H1 (cell line): ENCODE measurements at regions not wholly inside any gene's neighbourhood (a gene's known extent, or its start where the extent isn't known, plus 50 kb on each side); places are given as distances from the start of the nearest gene placed in this dataset.

Experiments
- CTCF ChIA-PET: fragments of 300-600 bp; sonication (Branson Sonifier 250); formaldehyde crosslinking; loops from one replicate; lab custom pipeline; 2021; ENCODE audit not compliant: partially characterized antibody; lab: Charles Lee
- POLR2A ChIA-PET: fragments of 300-600 bp; sonication (Branson Sonifier 250); formaldehyde crosslinking; loops from one replicate; lab custom pipeline; 2021; ENCODE audit warnings: inconsistent platforms; ENCODE audit not compliant: partially characterized antibody; lab: Charles Lee
- DNase-seq, 2 experiments: peaks; one replicate each; pipeline versions ENCODE4 v3.0.0 to v3.0.0-alpha.2; 2010 to 2022; ENCODE audit warnings: low spot score in 2 of 2, low read depth in 1 of 2, mixed read lengths in 1 of 2
- FAIRE-seq: peaks from 2 replicates; lab custom pipeline; 2011; peaks lifted over from hg19 to GRCh38; lab: Jason Lieb, UNC
- H2AFZ ChIP-seq: 2 replicates; pipeline ENCODE4 v1.8.1; 2012; ENCODE audit warnings: low read length, inconsistent platforms
- H2AK5ac ChIP-seq: 2 replicates; pipeline ENCODE4 v1.6.1; 2013; ENCODE audit warnings: low read depth, low read length
- H2BK120ac ChIP-seq: replicated peaks from 2 replicates; pipeline ENCODE3; 2013; ENCODE audit warnings: low read depth, low read length, inconsistent platforms
- H2BK12ac ChIP-seq: 2 replicates; pipeline ENCODE4 v1.6.1; 2013; ENCODE audit warnings: low read depth, low read length
- H2BK15ac ChIP-seq: 2 replicates; pipeline ENCODE4 v1.6.1; 2013; ENCODE audit warnings: low read length
- H2BK20ac ChIP-seq: 2 replicates; pipeline ENCODE4 v1.6.1; 2013; ENCODE audit warnings: low read length
- H2BK5ac ChIP-seq: 2 replicates; pipeline ENCODE4 v1.6.1; 2013; ENCODE audit warnings: low read depth, low read length
- H3K14ac ChIP-seq: 2 replicates; pipeline ENCODE4 v1.6.1; 2013; ENCODE audit warnings: inconsistent platforms; ENCODE audit not compliant: insufficient read length
- H3K18ac ChIP-seq: 2 replicates; pipeline ENCODE4 v1.6.1; 2013; ENCODE audit warnings: low read length; ENCODE audit errors: extremely low read depth
- H3K23ac ChIP-seq: 2 replicates; pipeline ENCODE4 v1.6.1; 2013; ENCODE audit warnings: inconsistent platforms; ENCODE audit not compliant: insufficient read length
- H3K23me2 ChIP-seq: 2 replicates; pipeline ENCODE4 v1.6.1; 2013; ENCODE audit warnings: low read depth, low read length
- H3K27ac ChIP-seq: 2 replicates; pipeline ENCODE4 v1.6.1; 2011; ENCODE audit warnings: low read depth, low read length, inconsistent platforms
- H3K27me3 ChIP-seq, 4 experiments: replicated peaks in 1 of 4; 1 replicate in 1 of 4; 2 replicates in 3 of 4; pipeline versions ENCODE4 v1.6.1 to v1.8.1; 2011 to 2013; ENCODE audit warnings: low read length in 3 of 4, mild to moderate bottlenecking in 3 of 4, inconsistent platforms in 2 of 4, mixed read lengths in 2 of 4, moderate library complexity in 1 of 4; ENCODE audit not compliant: control insufficient read depth in 3 of 4, insufficient read depth in 3 of 4; ENCODE audit errors: extremely low read depth in 1 of 4
- H3K36me3 ChIP-seq, 4 experiments: 2 replicates each; pipeline versions ENCODE4 v1.6.1 to v1.8.1; 2011 to 2013; ENCODE audit warnings: mild to moderate bottlenecking in 4 of 4, low read length in 3 of 4, moderate library complexity in 2 of 4, control low read depth in 1 of 4, inconsistent platforms in 1 of 4; ENCODE audit not compliant: insufficient read depth in 4 of 4, control insufficient read depth in 2 of 4
- H3K4ac ChIP-seq: replicated peaks from 2 replicates; pipeline ENCODE3; 2013; ENCODE audit warnings: low read length, low read depth, mixed read lengths, inconsistent platforms; ENCODE audit not compliant: insufficient read length
- H3K4me1 ChIP-seq, 4 experiments: replicated peaks in 1 of 4; 1 replicate in 1 of 4; 2 replicates in 3 of 4; pipeline versions ENCODE4 v1.6.1 to v1.8.1; 2011 to 2013; ENCODE audit warnings: low read length in 3 of 4, inconsistent platforms in 2 of 4, mixed read lengths in 1 of 4; ENCODE audit not compliant: insufficient read depth in 4 of 4, control insufficient read depth in 3 of 4
- H3K4me2 ChIP-seq, 2 experiments: 2 replicates each; pipeline versions ENCODE4 v1.6.1 to v1.8.1; 2011 to 2013; ENCODE audit warnings: low read depth in 2 of 2, low read length in 2 of 2, control low read depth in 1 of 2, inconsistent platforms in 1 of 2, mild to moderate bottlenecking in 1 of 2; ENCODE audit not compliant: insufficient read depth in 1 of 2
- H3K4me3 ChIP-seq, 4 experiments: fragments of 200-600, 300-600 bp in 1 of 4; sonication (generic), shearing (Covaris generic), sonication (Bioruptor Twin) in 1 of 4; 2 replicates each; pipeline versions ENCODE4 v1.5.1 to v1.8.1; 2011 to 2016; ENCODE audit warnings: low read length in 4 of 4, low read depth in 3 of 4, control low read depth in 2 of 4, inconsistent platforms in 2 of 4, mild to moderate bottlenecking in 2 of 4, mixed read lengths in 1 of 4, moderate library complexity in 1 of 4; ENCODE audit not compliant: insufficient read depth in 2 of 4; ENCODE audit errors: extremely low read depth in 1 of 4
- H3K56ac ChIP-seq: replicated peaks from 2 replicates; pipeline ENCODE3; 2013; ENCODE audit warnings: low read depth, mild to moderate bottlenecking, mixed read lengths, low read length, inconsistent platforms; ENCODE audit not compliant: insufficient read length
- H3K79me1 ChIP-seq: 2 replicates; pipeline ENCODE4 v1.6.1; 2013; ENCODE audit warnings: low read depth, low read length, control low read depth
- H3K79me2 ChIP-seq, 2 experiments: 2 replicates each; pipeline versions ENCODE4 v1.6.1 to v1.8.1; 2012 to 2013; ENCODE audit warnings: low read length in 2 of 2, mild to moderate bottlenecking in 2 of 2, inconsistent platforms in 1 of 2; ENCODE audit not compliant: insufficient read depth in 2 of 2, control insufficient read depth in 1 of 2
- H3K9ac ChIP-seq, 4 experiments: replicated peaks in 1 of 4; 1 replicate in 1 of 4; 2 replicates in 3 of 4; pipeline versions ENCODE4 v1.6.1 to v1.8.1; 2011 to 2013; ENCODE audit warnings: low read depth in 3 of 4, low read length in 3 of 4, control low read depth in 2 of 4, mild to moderate bottlenecking in 2 of 4, moderate library complexity in 2 of 4, inconsistent platforms in 1 of 4; ENCODE audit errors: extremely low read depth in 1 of 4
- H3K9me3 ChIP-seq, 2 experiments: 2 replicates each; pipeline versions ENCODE4 v1.6.1 to v1.8.1; 2012 to 2013; ENCODE audit warnings: mild to moderate bottlenecking in 2 of 2, moderate library complexity in 2 of 2, control low read depth in 1 of 2, inconsistent platforms in 1 of 2, low read depth in 1 of 2, low read length in 1 of 2, mixed read lengths in 1 of 2; ENCODE audit not compliant: insufficient read depth in 2 of 2
- H4K20me1 ChIP-seq, 2 experiments: replicated peaks in 1 of 2; 2 replicates each; pipeline versions ENCODE3 to v1.8.1; 2011 to 2013; ENCODE audit warnings: inconsistent platforms in 2 of 2, low read length in 2 of 2, mild to moderate bottlenecking in 1 of 2; ENCODE audit not compliant: insufficient read depth in 2 of 2, control insufficient read depth in 1 of 2
- H4K5ac ChIP-seq: 2 replicates; pipeline ENCODE4 v1.6.1; 2013; ENCODE audit warnings: low read length, low read depth, mixed read lengths, inconsistent platforms; ENCODE audit not compliant: insufficient read length
- H4K8ac ChIP-seq: 2 replicates; pipeline ENCODE4 v1.8.0; 2013; ENCODE audit warnings: mild to moderate bottlenecking, moderate library complexity, low read length, inconsistent platforms; ENCODE audit not compliant: insufficient read depth; ENCODE audit errors: extremely low read depth
- H4K91ac ChIP-seq: replicated peaks from 2 replicates; pipeline ENCODE3; 2013; ENCODE audit warnings: low read length, mixed read lengths, inconsistent platforms; ENCODE audit not compliant: insufficient read length
- RAD21 ChIP-seq, 2 experiments: IDR thresholded peaks in 1 of 2; conservative IDR thresholded peaks in 1 of 2; 2 replicates each; pipeline ENCODE4 v1.6.1; 2011; ENCODE audit warnings: low read depth in 2 of 2, low read length in 2 of 2, improper control_type of control experiment in 1 of 2, inconsistent platforms in 1 of 2, mild to moderate bottlenecking in 1 of 2, moderate library complexity in 1 of 2
- SP4 ChIP-seq: IDR thresholded peaks from 2 replicates; pipeline ENCODE4 v1.6.1; 2012; ENCODE audit warnings: low read length, inconsistent platforms
- WGBS, 2 experiments: shearing (Covaris generic) in 1 of 2; methylation state at CpG; one replicate each; pipeline versions ENCODE4 v1.1.6 to v1.1.7; 2013 to 2015; ENCODE audit warnings: low lambda C conversion rate in 2 of 2, mixed read lengths in 2 of 2, inconsistent platforms in 1 of 2, low coverage in 1 of 2, missing lambda C conversion rate in 1 of 2; ENCODE audit not compliant: insufficient replicate concordance in 2 of 2, insufficient coverage in 1 of 2, insufficient read length in 1 of 2; ENCODE audit errors: extremely low coverage in 1 of 2, missing lambda C conversion rate in 1 of 2; 5-methylcytosine and 5-hydroxymethylcytosine counted together

- WGBS, 2 experiments, result 80% methylated on average over 1 of the region's 1 CpG; no CpG with 5 or more reads in 1 of the 2 experiments
- no peak overlapping the region for H4K5ac ChIP-seq
- H3K27ac ChIP-seq, result no peak overlapping the region
- H4K91ac ChIP-seq, result no peak overlapping the region
- no peak overlapping the region for H3K4me2 ChIP-seq
- no peaks in the 10 kb centered on the region for H3K23me2 ChIP-seq
- CTCF ChIA-PET, result interaction anchor here (1.1 to 1.2 kb wide), 3 partner anchors 113 to 121 kb away, joined by 3 read pairs; no protein-coding TSS in a partner anchor
- no peaks in the 10 kb centered on the region for H3K36me3 ChIP-seq
- DNase-seq (no peak), FAIRE-seq (no peak)
- H2BK15ac ChIP-seq, result no peak overlapping the region
- no peak overlapping the region for H2AFZ ChIP-seq
- H3K14ac ChIP-seq, result no peak overlapping the region
- H2BK20ac ChIP-seq, result no peak overlapping the region
- no peak overlapping the region for H3K4ac ChIP-seq
- H4K8ac ChIP-seq, result no peak overlapping the region
- no peak overlapping the region for H2BK12ac ChIP-seq
- H3K9me3 ChIP-seq, result peaks cover 0 to 3% of the 10 kb centered on the region in 2 experiments; a peak in 1 of 4 replicates
- H2AK5ac ChIP-seq, result no peak overlapping the region
- POLR2A ChIA-PET, result no interaction called here
- no peak overlapping the region for H2BK5ac ChIP-seq
- H2BK120ac ChIP-seq, result no peak overlapping the region
- no peaks in the 10 kb centered on the region for H3K79me1 ChIP-seq
- TF ChIP-seq SP4 (no peak), RAD21 (IDR thresholded peaks at IDR 0.05 in 1 of 2, conservative IDR thresholded peaks at IDR 0.05 in 1 of 2; ENCODE audit: low read depth in 2 of 2, low read length in 2 of 2) (peak in 1 of 2 experiments; percentile 7; a peak in 1 of 4 replicates)
- H3K18ac ChIP-seq, result no peak overlapping the region
- no peak overlapping the region for H3K4me3 ChIP-seq
- H3K79me2 ChIP-seq, result no peaks in the 10 kb centered on the region
- no peak overlapping the region for H3K56ac ChIP-seq
- no peak overlapping the region for H3K9ac ChIP-seq
- H3K27me3 ChIP-seq, result no peaks in the 10 kb centered on the region
- peaks cover 0 to 2% (median 0%) of the 10 kb centered on the region in 4 experiments; a peak in 2 of 7 replicates for H3K4me1 ChIP-seq
- H3K23ac ChIP-seq, result no peak overlapping the region
- no peaks in the 10 kb centered on the region for H4K20me1 ChIP-seq
These were observed 123.2 kb downstream of the RAP2B start for GRCh38 chr3:153285194-153285641.
